WERI-Rb-1 (cell line): ENCODE measurements at regions not wholly inside any gene's neighbourhood (a gene's known extent, or its start where the extent isn't known, plus 50 kb on each side); places are given as distances from the start of the nearest gene placed in this dataset.

ENCODE experiments used
- DNase-seq: peaks from one replicate; pipeline ENCODE4 v3.0.0-alpha.2; 2020
- H3K27ac ChIP-seq: fragments of 250-450 bp; sonication (Bioruptor Pico); 2 replicates; pipeline ENCODE4 v1.5.1; 2020; ENCODE audit warnings: mild to moderate bottlenecking, moderate library complexity
- H3K27me3 ChIP-seq: fragments of 250-450 bp; sonication (Bioruptor Pico); 2 replicates; pipeline ENCODE4 v1.5.1; 2021; ENCODE audit warnings: mild to moderate bottlenecking, low read depth, moderate library complexity; ENCODE audit not compliant: insufficient read depth, severe bottlenecking
- H3K36me3 ChIP-seq: fragments of 250-450 bp; sonication (Bioruptor Pico); 2 replicates; pipeline ENCODE4 v1.5.1; 2020; ENCODE audit warnings: mild to moderate bottlenecking, moderate library complexity
- H3K4me3 ChIP-seq: 2 replicates; pipeline ENCODE4 v1.5.1; 2011; ENCODE audit warnings: low read depth, mild to moderate bottlenecking, control low read depth, low read length
- H3K9me3 ChIP-seq: fragments of 250-450 bp; sonication (Bioruptor Pico); 2 replicates; pipeline ENCODE4 v1.5.1; 2021; ENCODE audit warnings: mild to moderate bottlenecking, moderate library complexity; ENCODE audit not compliant: severe bottlenecking
- CTCF ChIP-seq: IDR thresholded peaks from 2 replicates; pipeline ENCODE4 v1.5.1; 2011; ENCODE audit warnings: low read depth, mild to moderate bottlenecking, control low read depth, inconsistent platforms, low read length

- Histone ChIP-seq H3K27me3 (peaks cover 68% of the 10 kb centered on the region), H3K4me3 (no peak overlapping the region)
Observed at GRCh38 chr1:22204989-22205913, 62.4 kb upstream of the WNT4 start.

GRCh38 chr1:22206551-22207125 lies 63.7 kb upstream of the WNT4 start:
- no peak for TF ChIP-seq CTCF
- Histone ChIP-seq H3K4me3 (no peak overlapping the region), H3K36me3 (no peaks in the 10 kb centered on the region), H3K27me3 (peaks cover 82% of the 10 kb centered on the region), H3K27ac (no peak overlapping the region), H3K9me3 (no peaks in the 10 kb centered on the region)
- no peak for DNase-seq

More at GRCh38 chr1:22204989-22205913, 62.4 kb upstream of the WNT4 start:
- Histone ChIP-seq H3K36me3 (no peaks in the 10 kb centered on the region), H3K9me3 (no peaks in the 10 kb centered on the region), H3K27ac (no peak overlapping the region)
- no peak for TF ChIP-seq CTCF
- DNase-seq, result no peak

GRCh38 chr1:22207511-22208267 lies 64.8 kb upstream of the WNT4 start:
- Histone ChIP-seq H3K36me3 (no peaks in the 10 kb centered on the region), H3K9me3 (no peaks in the 10 kb centered on the region), H3K4me3 (no peak overlapping the region), H3K27me3 (peaks cover 90% of the 10 kb centered on the region), H3K27ac (no peak overlapping the region)
- no peak for DNase-seq
- TF ChIP-seq CTCF, result no peak

- Histone ChIP-seq H3K9me3 (no peaks in the 10 kb centered on the region), H3K4me3 (no peak overlapping the region), H3K27me3 (peaks cover 86% of the 10 kb centered on the region), H3K36me3 (no peaks in the 10 kb centered on the region), H3K27ac (no peak overlapping the region)
- TF ChIP-seq CTCF, result peak; percentile 71
- peak; percentile 77 for DNase-seq
Observed at GRCh38 chr1:22208268-22208972, 65.5 kb upstream of the WNT4 start.

- no peak for DNase-seq
- H3K27ac ChIP-seq, result no peak overlapping the region
- TF ChIP-seq CTCF, result no peak
- no peaks in the 10 kb centered on the region for H3K9me3 ChIP-seq
- no peaks in the 10 kb centered on the region for H3K36me3 ChIP-seq
- no peak overlapping the region for H3K4me3 ChIP-seq
- H3K27me3 ChIP-seq, result peaks cover 81% of the 10 kb centered on the region
Observed at GRCh38 chr1:22208973-22209378, 66.1 kb upstream of the WNT4 start.
